Testis (tissue), 2 donors: ENCODE measurements at regions not wholly inside any gene's neighbourhood (a gene's known extent, or its start where the extent isn't known, plus 50 kb on each side); places are given as distances from the start of the nearest gene placed in this dataset.

Experiments
- DNase-seq: peaks from one replicate; pipeline ENCODE4 v3.0.0-alpha.2; 2019
- H3K27ac ChIP-seq, 2 donors: fragments of 200-600 bp; sonication (generic); one replicate each; pipeline ENCODE4 v1.5.1; 2019
- H3K27me3 ChIP-seq: fragments of 200-600 bp; sonication (generic); one replicate; pipeline ENCODE4 v1.5.1; 2019
- H3K36me3 ChIP-seq: fragments of 200-600 bp; sonication (generic); one replicate; pipeline ENCODE4 v1.5.1; 2017; ENCODE audit warnings: low read depth; ENCODE audit errors: missing control alignments
- H3K4me1 ChIP-seq: fragments of 200-600 bp; sonication (generic); one replicate; pipeline ENCODE4 v1.5.1; 2019
- H3K4me3 ChIP-seq, 2 donors: fragments of 200-600 bp; sonication (generic); one replicate each; pipeline ENCODE4 v1.5.1; 2017 to 2019
- H3K9me3 ChIP-seq: fragments of 200-600 bp; sonication (generic); one replicate; pipeline ENCODE4 v1.5.1; 2017
- CTCF ChIP-seq, 3 experiments: fragments of 450-650 bp in 2 of 3; fragments of 200-600 bp in 1 of 3; sonication (generic) in 1 of 3; IDR thresholded peaks; one replicate each; pipeline ENCODE4 v1.5.1; 2016 to 2019; ENCODE audit warnings: antibody characterized with exemption in 3 of 3, mild to moderate bottlenecking in 2 of 3, moderate library complexity in 1 of 3
- POLR2A ChIP-seq: fragments of 450-650 bp; IDR thresholded peaks from one replicate; pipeline ENCODE4 v1.6.1; 2017; ENCODE audit warnings: antibody characterized with exemption, mild to moderate bottlenecking, moderate library complexity
- WGBS, 2 donors: methylation state at CpG; one replicate each; pipeline ENCODE4 v1.1.5; 2018; 5-methylcytosine and 5-hydroxymethylcytosine counted together
- intact Hi-C: fragments of 100-400 bp; cut with DNase I; formaldehyde crosslinking; loops from one replicate; pipeline ENCODE4 v1.15.1; 2023; ENCODE audit warnings: low total_unique reads

GRCh38 chr4:27742816-27743215 lies 882.2 kb downstream of the STIM2 start:
- intact Hi-C loops: no loop called here
- no peak overlapping the region for H3K4me3 ChIP-seq
- no peaks in the 10 kb centered on the region for H3K27me3 ChIP-seq
- H3K27ac ChIP-seq: no peak overlapping the region
- TF ChIP-seq CTCF (IDR thresholded peaks at IDR 0.05) (no peak), POLR2A (no peak)
- no peaks in the 10 kb centered on the region for H3K9me3 ChIP-seq
- no peaks in the 10 kb centered on the region for H3K36me3 ChIP-seq
- no peaks in the 10 kb centered on the region for H3K4me1 ChIP-seq
- no peak for DNase-seq

- 58 to 66% methylated on average over 11 of the region's 11 CpGs for WGBS, 2 donors
Observed at GRCh38 chr4:27759611-27760575, 899.3 kb downstream of the STIM2 start.

GRCh38 chr4:27763830-27764525 lies 903.3 kb downstream of the STIM2 start:
- intact Hi-C loops: no loop called here
- Histone ChIP-seq H3K4me3 (no peak overlapping the region), H3K27ac (no peak overlapping the region), H3K36me3 (no peaks in the 10 kb centered on the region), H3K27me3 (no peaks in the 10 kb centered on the region), H3K4me1 (no peaks in the 10 kb centered on the region), H3K9me3 (no peaks in the 10 kb centered on the region)
- WGBS, 2 donors: 61 to 64% methylated on average over 5 of the region's 5 CpGs
- no peak for TF ChIP-seq CTCF (IDR thresholded peaks at IDR 0.05)
- no peak for TF ChIP-seq POLR2A
- DNase-seq: no peak

More at GRCh38 chr4:27759611-27760575, 899.3 kb downstream of the STIM2 start:
- no peaks in the 10 kb centered on the region for H3K27me3 ChIP-seq
- no peaks in the 10 kb centered on the region for H3K9me3 ChIP-seq
- H3K36me3 ChIP-seq: no peaks in the 10 kb centered on the region
- no peaks in the 10 kb centered on the region for H3K4me1 ChIP-seq
- intact Hi-C loops: no loop called here
- H3K27ac ChIP-seq: no peak overlapping the region
- H3K4me3 ChIP-seq: no peak overlapping the region
- no peak for DNase-seq
- no peak for TF ChIP-seq POLR2A
- TF ChIP-seq CTCF (IDR thresholded peaks at IDR 0.05): no peak

- Histone ChIP-seq H3K4me3 (no peak overlapping the region), H3K27me3 (no peaks in the 10 kb centered on the region), H3K9me3 (no peaks in the 10 kb centered on the region), H3K27ac (no peak overlapping the region), H3K4me1 (no peaks in the 10 kb centered on the region), H3K36me3 (no peaks in the 10 kb centered on the region)
- TF ChIP-seq POLR2A: no peak
- no peak for TF ChIP-seq CTCF (IDR thresholded peaks at IDR 0.05)
- no peak for DNase-seq
- 35 to 45% methylated on average over 4 of the region's 4 CpGs for WGBS, 2 donors
- intact Hi-C loops: no loop called here
Observed at GRCh38 chr4:27764526-27764837, 903.8 kb downstream of the STIM2 start.
